HCT116 (cell line): ENCODE measurements at regions not wholly inside any gene's neighbourhood (a gene's known extent, or its start where the extent isn't known, plus 50 kb on each side); places are given as distances from the start of the nearest gene placed in this dataset.

Source experiments
- ATAC-seq: fragments of 200-7000 bp; cut with Tn5 transposase; 2 replicates; pipeline ENCODE4 v1.9.1; 2020; ENCODE audit warnings: mild to moderate bottlenecking, moderate library complexity
- BruUV-seq: library from RNA; stranded (reverse); fragments of 400-500 nt; replicated peaks from 2 replicates; lab custom pipeline; 2021; lab: Mats Ljungman, UMichigan
- CTCF ChIA-PET: fragments of 300-600 bp; sonication (Branson Sonifier 250); formaldehyde crosslinking; loops from one replicate; lab custom pipeline; 2021; ENCODE audit warnings: antibody characterized with exemption; lab: Charles Lee
- POLR2A ChIA-PET: fragments of 300-600, 350-600 bp; sonication (Branson Sonifier 250); formaldehyde crosslinking; loops from one replicate; lab custom pipeline; 2021; ENCODE audit warnings: antibody characterized with exemption; lab: Charles Lee
- RAD21 ChIA-PET, 2 experiments: fragments of 300-600 bp; sonication (Branson Sonifier 250); formaldehyde crosslinking; loops; one replicate each; lab custom pipeline; 2023; ENCODE audit warnings: low total read pairs in 2 of 2; ENCODE audit not compliant: uncharacterized antibody in 2 of 2, unreplicated experiment in 2 of 2, low non-redundant PET in 1 of 2; lab: Charles Lee
- DNase-seq: peaks from one replicate; pipeline ENCODE4 v3.0.0-alpha.2; 2010; ENCODE audit warnings: low read depth, low spot score
- H2AFZ ChIP-seq: fragments of 200-600 bp; shearing (Covaris generic), sonication (generic); 2 replicates; pipeline ENCODE4 v1.6.1; 2017; ENCODE audit warnings: low read depth, mixed run types, mixed read lengths, antibody characterized with exemption, low read length; ENCODE audit not compliant: poor library complexity, severe bottlenecking
- H3K27ac ChIP-seq: 2 replicates; pipeline ENCODE4 v1.5.1; 2012; ENCODE audit warnings: low read depth, low read length
- H3K27me3 ChIP-seq: fragments of 200-600 bp; sonication (generic); 2 replicates; pipeline ENCODE4 v1.6.1; 2016; ENCODE audit warnings: mixed run types, low read length, mixed read lengths; ENCODE audit not compliant: insufficient read depth
- H3K36me3 ChIP-seq, 2 experiments: fragments of 200-500 bp in 1 of 2; fragments of 200-600 bp in 1 of 2; sonication (Bioruptor generic) in 1 of 2; sonication (generic) in 1 of 2; 2 replicates each; pipeline versions ENCODE4 v1.5.1 to v1.6.1; 2014 to 2016; ENCODE audit warnings: low read length in 2 of 2, inconsistent platforms in 1 of 2, mixed read lengths in 1 of 2, mixed run types in 1 of 2; ENCODE audit not compliant: insufficient read depth in 2 of 2, control insufficient read depth in 1 of 2
- H3K4me1 ChIP-seq, 2 experiments: fragments of 200-600 bp in 1 of 2; sonication (generic) in 1 of 2; 2 replicates each; pipeline versions ENCODE4 v1.5.1 to v1.6.1; 2012 to 2017; ENCODE audit warnings: low read length in 2 of 2, inconsistent platforms in 1 of 2, mild to moderate bottlenecking in 1 of 2, mixed read lengths in 1 of 2, mixed run types in 1 of 2, moderate library complexity in 1 of 2; ENCODE audit not compliant: insufficient read depth in 2 of 2, control insufficient read depth in 1 of 2
- H3K4me2 ChIP-seq: fragments of 200-600 bp; sonication (generic); 2 replicates; pipeline ENCODE4 v1.6.1; 2017; ENCODE audit warnings: mixed run types, low read length, mixed read lengths
- H3K4me3 ChIP-seq, 2 experiments: fragments of 200-600 bp in 1 of 2; sonication (generic) in 1 of 2; replicated peaks in 1 of 2; 2 replicates each; pipeline ENCODE4 v1.5.1; 2011 to 2016; ENCODE audit warnings: low read length in 2 of 2, control low read depth in 1 of 2, low read depth in 1 of 2, mild to moderate bottlenecking in 1 of 2, mixed read lengths in 1 of 2, mixed run types in 1 of 2
- H3K79me2 ChIP-seq: fragments of 200-600 bp; sonication (generic); 2 replicates; pipeline ENCODE4 v1.6.1; 2017; ENCODE audit warnings: mild to moderate bottlenecking, mixed run types, low read length, moderate library complexity, mixed read lengths; ENCODE audit not compliant: insufficient read depth
- H3K9ac ChIP-seq: fragments of 200-600 bp; sonication (generic); 2 replicates; pipeline ENCODE4 v1.6.1; 2016; ENCODE audit warnings: low read length, mixed read lengths
- H3K9me2 ChIP-seq: fragments of 200-600 bp; sonication (generic), shearing (Covaris generic); 2 replicates; pipeline ENCODE4 v1.6.1; 2017; ENCODE audit warnings: mixed run types, mild to moderate bottlenecking, moderate library complexity; ENCODE audit not compliant: insufficient read depth
- H3K9me3 ChIP-seq, 2 experiments: fragments of 200-500 bp in 1 of 2; fragments of 200-600 bp in 1 of 2; sonication (Bioruptor generic) in 1 of 2; sonication (generic) in 1 of 2; 2 replicates each; pipeline ENCODE4 v1.6.1; 2014 to 2017; ENCODE audit warnings: low read length in 2 of 2, mixed read lengths in 2 of 2, inconsistent platforms in 1 of 2, low read depth in 1 of 2, mild to moderate bottlenecking in 1 of 2, mixed run types in 1 of 2, moderate library complexity in 1 of 2; ENCODE audit not compliant: control insufficient read depth in 1 of 2, insufficient read depth in 1 of 2
- H4K20me1 ChIP-seq: fragments of 200-600 bp; sonication (generic), shearing (Covaris generic); 2 replicates; pipeline ENCODE4 v1.6.1; 2017; ENCODE audit warnings: mixed run types, mild to moderate bottlenecking, moderate library complexity; ENCODE audit not compliant: insufficient read depth
- ATF3 ChIP-seq: IDR thresholded peaks from 2 replicates; pipeline ENCODE4 v1.6.1; 2012
- CEBPB ChIP-seq: IDR thresholded peaks from 2 replicates; pipeline ENCODE4 v1.6.1; 2012; ENCODE audit warnings: low read depth
- CTCF ChIP-seq, 3 experiments: fragments of 200-600 bp in 1 of 3; sonication (generic) in 1 of 3; IDR thresholded peaks in 2 of 3; conservative IDR thresholded peaks in 1 of 3; 2 replicates each; pipeline ENCODE4 v1.5.1; 2012 to 2017; ENCODE audit warnings: low read depth in 2 of 3, low read length in 2 of 3, antibody characterized with exemption in 1 of 3, borderline replicate concordance in 1 of 3, control low read depth in 1 of 3, mild to moderate bottlenecking in 1 of 3, mixed read lengths in 1 of 3, mixed run types in 1 of 3, moderate library complexity in 1 of 3; ENCODE audit not compliant: insufficient read depth in 1 of 3
- POLR2AphosphoS5 ChIP-seq: IDR thresholded peaks from 2 replicates; pipeline ENCODE4 v1.6.1; 2011; ENCODE audit warnings: mild to moderate bottlenecking, low read depth, low read length, moderate library complexity
- ZBTB33 ChIP-seq: IDR thresholded peaks from 2 replicates; pipeline ENCODE4 v1.6.1; 2011; ENCODE audit warnings: mild to moderate bottlenecking, low read length, moderate library complexity; ENCODE audit not compliant: insufficient replicate concordance; ENCODE audit errors: extremely low read depth
- intact Hi-C: fragments of 100-400 bp; cut with micrococcal nuclease; formaldehyde crosslinking; loops from 2 replicates; pipeline ENCODE4 v1.10.0; 2022

DNA sequence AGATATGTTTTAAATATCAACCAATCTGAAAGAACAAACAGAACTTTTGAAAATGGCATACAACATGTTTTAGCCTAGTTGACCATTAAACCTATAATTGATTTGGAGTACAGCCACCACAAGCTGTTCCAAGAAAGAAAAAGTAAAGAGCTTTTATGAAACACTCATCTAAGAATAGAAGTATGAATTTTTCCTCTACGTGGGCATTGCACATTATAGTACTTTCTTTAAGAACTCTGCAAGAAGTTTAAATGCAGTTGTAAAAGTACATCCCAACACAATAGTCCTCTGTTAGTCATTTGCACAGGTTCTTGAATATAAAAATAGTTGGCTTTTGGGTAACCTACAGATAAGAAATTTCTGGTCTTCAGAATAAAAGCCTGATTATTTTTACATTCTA is 933.6 kb upstream of the ADGRL3 start:
- no peak for TF ChIP-seq CEBPB
- TF ChIP-seq POLR2AphosphoS5, result no peak
- no peak for TF ChIP-seq ZBTB33
- TF ChIP-seq ATF3, result no peak
- no peak for TF ChIP-seq CTCF (IDR thresholded peaks at IDR 0.05 in 2 of 3, conservative IDR thresholded peaks at IDR 0.05 in 1 of 3; ENCODE audit: borderline replicate concordance in 1 of 3, insufficient read depth in 1 of 3, low read depth in 2 of 3, low read length in 2 of 3)
- Histone ChIP-seq H3K4me2 (no peak overlapping the region), H3K27me3 (no peaks in the 10 kb centered on the region), H3K9ac (no peak overlapping the region), H3K9me2 (no peaks in the 10 kb centered on the region), H3K9me3 (peaks cover 0 to 25% of the 10 kb centered on the region in 2 experiments; a peak in 2 of 4 replicates), H3K79me2 (no peaks in the 10 kb centered on the region), H3K27ac (no peak overlapping the region), H3K4me1 (no peaks in the 10 kb centered on the region), H2AFZ (no peak overlapping the region), H3K4me3 (no peak overlapping the region), H4K20me1 (no peaks in the 10 kb centered on the region), H3K36me3 (no peaks in the 10 kb centered on the region)
- RAD21 ChIA-PET, result no interaction called here
- ATAC-seq (no peak), DNase-seq (no peak)
- BruUV-seq, result no TSS peak
- POLR2A ChIA-PET, result no interaction called here
- intact Hi-C loops, result no loop called here
- CTCF ChIA-PET, result no interaction called here
